ENCODE measurements at regions not wholly inside any gene's neighbourhood (a gene's known extent, or its start where the extent isn't known, plus 50 kb on each side); places are given as distances from the start of the nearest gene placed in this dataset.

DNA sequence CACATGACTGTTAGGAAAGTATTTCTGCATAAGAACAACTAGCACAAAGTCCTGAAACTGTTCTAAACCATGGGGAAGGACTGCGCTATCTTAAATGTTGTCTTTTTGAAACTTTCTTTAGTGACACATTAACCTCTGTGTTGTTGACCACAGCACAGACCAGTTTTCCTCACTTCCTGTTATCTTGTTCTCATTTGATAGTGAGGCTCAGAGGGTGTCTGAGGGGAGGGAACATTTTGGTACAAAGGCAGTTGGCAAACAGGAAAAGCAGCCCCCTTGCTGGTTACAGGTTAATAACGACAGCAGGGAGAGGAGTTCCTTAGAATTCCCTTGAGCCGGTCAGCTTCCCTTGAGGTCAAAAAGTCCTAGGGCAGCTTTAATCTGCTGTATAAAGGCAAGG lies 143.5 kb upstream of the BMP2 start:
- Histone ChIP-seq H3K18ac (ENCODE audit: extremely low read depth, low read length) (no peak overlapping the region), H3K27ac (ENCODE audit: low read depth, low read length) (no peak overlapping the region)
- TF ChIP-seq SIN3A (conservative IDR thresholded peaks at IDR 0.05 in 1 of 2, IDR thresholded peaks at IDR 0.05 in 1 of 2; ENCODE audit: low read depth in 1 of 2, low read length in 2 of 2) (no peak), CREB1 (IDR thresholded peaks at IDR 0.05) (no peak), CTBP2 (IDR thresholded peaks at IDR 0.05; ENCODE audit: borderline replicate concordance, insufficient read depth, insufficient read length, low read length) (no peak), TBP (IDR thresholded peaks at IDR 0.05; ENCODE audit: low read depth, low read length) (no peak), YY1 (IDR thresholded peaks at IDR 0.05; ENCODE audit: low read depth, low read length) (no peak), SAP30 (IDR thresholded peaks at IDR 0.05; ENCODE audit: insufficient read depth, insufficient replicate concordance, low read length) (no peak), TEAD4 (IDR thresholded peaks at IDR 0.05; ENCODE audit: low read depth, low read length) (no peak)

More for the DNA sequence above, 143.5 kb upstream of the BMP2 start:
- no peak overlapping the region for H2BK120ac ChIP-seq (replicated peaks; ENCODE audit: low read depth, low read length)
- no peaks in the 10 kb centered on the region for H4K20me1 ChIP-seq (replicated peaks in 1 of 2; ENCODE audit: control insufficient read depth in 1 of 2, insufficient read depth in 2 of 2, low read length in 2 of 2)
- WGBS, 2 experiments (ENCODE audit: extremely low coverage in 1 of 2, insufficient coverage in 1 of 2, insufficient read length in 1 of 2, insufficient replicate concordance in 2 of 2, low coverage in 1 of 2, low lambda C conversion rate in 2 of 2, missing lambda C conversion rate in 1 of 2) = 41% methylated on average over 3 of the region's 3 CpGs; no CpG with 5 or more reads in 1 of the 2 experiments
- H3K9ac ChIP-seq (replicated peaks in 1 of 4; ENCODE audit: extremely low read depth in 1 of 4, low read depth in 3 of 4, low read length in 3 of 4) = no peak overlapping the region
- no peak overlapping the region for H3K4ac ChIP-seq (replicated peaks; ENCODE audit: insufficient read length, low read depth, low read length)
- peaks cover 0 to 2% of the 10 kb centered on the region in 2 experiments; a peak in 1 of 4 replicates for H3K9me3 ChIP-seq (ENCODE audit: insufficient read depth in 2 of 2, low read depth in 1 of 2, low read length in 1 of 2)
- H3K4me1 ChIP-seq (replicated peaks in 1 of 4; ENCODE audit: control insufficient read depth in 3 of 4, insufficient read depth in 4 of 4, low read length in 3 of 4) = peaks cover 0 to 3% (median 0%) of the 10 kb centered on the region in 4 experiments; a peak in 1 of 7 replicates
- no peak overlapping the region for H3K56ac ChIP-seq (replicated peaks; ENCODE audit: insufficient read length, low read depth, low read length)
- no peak overlapping the region for H3K14ac ChIP-seq (ENCODE audit: insufficient read length)
- no peak for DNase-seq (ENCODE audit: low read depth in 1 of 2, low spot score in 2 of 2)
- H2BK20ac ChIP-seq (ENCODE audit: low read length) = no peak overlapping the region
- ChIA-PET POLR2A (ENCODE audit: partially characterized antibody) (no interaction called here), CTCF (ENCODE audit: partially characterized antibody) (interaction anchor here (1.2 to 2.4 kb wide), 7 partner anchors 12 to 445 kb away, joined by 3 to 15 read pairs (median 4); no protein-coding TSS in a partner anchor)
- peak; percentile 36 for FAIRE-seq
- H3K79me2 ChIP-seq (ENCODE audit: control insufficient read depth in 1 of 2, insufficient read depth in 2 of 2, low read length in 2 of 2) = no peaks in the 10 kb centered on the region
- no peak overlapping the region for H3K4me2 ChIP-seq (ENCODE audit: insufficient read depth in 1 of 2, low read depth in 2 of 2, low read length in 2 of 2)
- no peak overlapping the region for H2BK5ac ChIP-seq (ENCODE audit: low read depth, low read length)
- no peaks in the 10 kb centered on the region for H3K23me2 ChIP-seq (ENCODE audit: low read depth, low read length)
- no peak overlapping the region for H4K91ac ChIP-seq (replicated peaks; ENCODE audit: insufficient read length, low read length)
- H2AFZ ChIP-seq (ENCODE audit: low read length) = peak overlapping the region; percentile 74
- no peak overlapping the region for H3K23ac ChIP-seq (ENCODE audit: insufficient read length)
- H2AK5ac ChIP-seq (ENCODE audit: low read depth, low read length) = no peak overlapping the region
- no peak overlapping the region for H2BK12ac ChIP-seq (ENCODE audit: low read depth, low read length)
- H3K36me3 ChIP-seq (ENCODE audit: control insufficient read depth in 2 of 4, insufficient read depth in 4 of 4, low read length in 3 of 4) = no peaks in the 10 kb centered on the region
- no peak overlapping the region for H2BK15ac ChIP-seq (ENCODE audit: low read length)
- H3K27me3 ChIP-seq (replicated peaks in 1 of 4; ENCODE audit: control insufficient read depth in 3 of 4, extremely low read depth in 1 of 4, insufficient read depth in 3 of 4, low read length in 3 of 4) = no peaks in the 10 kb centered on the region
- H3K4me3 ChIP-seq (ENCODE audit: extremely low read depth in 1 of 4, insufficient read depth in 2 of 4, low read depth in 3 of 4, low read length in 4 of 4) = no peak overlapping the region
- H4K8ac ChIP-seq (ENCODE audit: extremely low read depth, insufficient read depth, low read length) = no peak overlapping the region
- no peak overlapping the region for H4K5ac ChIP-seq (ENCODE audit: insufficient read length, low read depth, low read length)
- H3K79me1 ChIP-seq (ENCODE audit: low read depth, low read length) = no peaks in the 10 kb centered on the region
